ENCODE measurements at regions not wholly inside any gene's neighbourhood (a gene's known extent, or its start where the extent isn't known, plus 50 kb on each side); places are given as distances from the start of the nearest gene placed in this dataset.

- TF ChIP-seq CTCF (conservative IDR thresholded peaks at IDR 0.05; ENCODE audit: low read length) (no peak), EZH2phosphoT487 (IDR thresholded peaks at IDR 0.05; ENCODE audit: borderline replicate concordance) (no peak)
Measured at GRCh38 chr2:111660811-111661210, 223.2 kb downstream of the ANAPC1 start.
